CD4-positive, alpha-beta memory T cell (primary cell): ENCODE measurements at regions not wholly inside any gene's neighbourhood (a gene's known extent, or its start where the extent isn't known, plus 50 kb on each side); places are given as distances from the start of the nearest gene placed in this dataset.
A peak's percentile ranks its signal among the peaks of the same experiment; 100 is the strongest.

Experiments
- CTCF ChIA-PET: fragments of 350-600 bp; sonication (Branson Sonifier 250); formaldehyde crosslinking; loops from one replicate; lab custom pipeline; 2021; ENCODE audit warnings: inconsistent platforms; ENCODE audit not compliant: partially characterized antibody; lab: Charles Lee
- POLR2A ChIA-PET: fragments of 350-600 bp; sonication (Branson Sonifier 250); formaldehyde crosslinking; loops from one replicate; lab custom pipeline; 2021; ENCODE audit not compliant: partially characterized antibody; lab: Charles Lee
- DNase-seq, 5 donors: peaks; one replicate each; pipeline versions ENCODE4 v3.0.0 to v3.0.0-alpha.2; 2020 to 2022; ENCODE audit warnings: mixed read lengths in 1 of 5
- H3K27ac ChIP-seq: one replicate; pipeline ENCODE4 v1.7.0; 2013; ENCODE audit warnings: low read depth, low read length
- H3K27me3 ChIP-seq: 2 replicates; pipeline ENCODE4 v1.7.0; 2013; ENCODE audit warnings: mild to moderate bottlenecking, low read length, moderate library complexity; ENCODE audit not compliant: insufficient read depth
- H3K36me3 ChIP-seq: 2 replicates; pipeline ENCODE4 v1.7.0; 2013; ENCODE audit warnings: mild to moderate bottlenecking, low read length, moderate library complexity; ENCODE audit not compliant: insufficient read depth
- H3K4me1 ChIP-seq: 2 replicates; pipeline ENCODE4 v1.7.0; 2013; ENCODE audit warnings: mild to moderate bottlenecking, low read length, moderate library complexity; ENCODE audit not compliant: insufficient read depth
- H3K4me3 ChIP-seq, 2 donors: one replicate each; pipeline ENCODE4 v1.7.0; 2013; ENCODE audit warnings: low read length in 2 of 2, mild to moderate bottlenecking in 1 of 2
- H3K9me3 ChIP-seq, 2 donors: one replicate each; pipeline ENCODE4 v1.7.0; 2013; ENCODE audit warnings: low read length in 2 of 2, control low read depth in 1 of 2; ENCODE audit not compliant: control insufficient read depth in 1 of 2
- H3K27ac Mint-ChIP-seq, 7 donors: one replicate each; pipeline ENCODE4 v1.8.0; 2020 to 2021; ENCODE audit warnings: mixed read lengths in 7 of 7, mild to moderate bottlenecking in 6 of 7, inconsistent platforms in 3 of 7, moderate library complexity in 3 of 7
- H3K27me3 Mint-ChIP-seq, 2 donors: one replicate each; pipeline ENCODE4 v1.8.0; 2020 to 2021; ENCODE audit warnings: mixed read lengths in 2 of 2
- H3K36me3 Mint-ChIP-seq, 2 donors: one replicate each; pipeline ENCODE4 v1.8.0; 2020 to 2021; ENCODE audit warnings: mixed read lengths in 2 of 2, inconsistent platforms in 1 of 2, mild to moderate bottlenecking in 1 of 2
- H3K4me1 Mint-ChIP-seq, 4 donors: one replicate each; pipeline ENCODE4 v1.8.0; 2020 to 2021; ENCODE audit warnings: mixed read lengths in 4 of 4, mild to moderate bottlenecking in 1 of 4
- H3K4me3 Mint-ChIP-seq, 8 donors: one replicate each; pipeline ENCODE4 v1.8.0; 2020 to 2021; ENCODE audit warnings: mixed read lengths in 8 of 8, mild to moderate bottlenecking in 7 of 8, moderate library complexity in 6 of 8, inconsistent platforms in 3 of 8
- H3K9me3 Mint-ChIP-seq, 8 donors: one replicate each; pipeline ENCODE4 v1.8.0; 2020 to 2021; ENCODE audit warnings: mixed read lengths in 8 of 8, mild to moderate bottlenecking in 5 of 8, inconsistent platforms in 3 of 8, moderate library complexity in 1 of 8
- intact Hi-C: fragments of 100-400 bp; cut with micrococcal nuclease; formaldehyde crosslinking; loops from one replicate; pipeline ENCODE4 v1.15.1; 2023

DNA sequence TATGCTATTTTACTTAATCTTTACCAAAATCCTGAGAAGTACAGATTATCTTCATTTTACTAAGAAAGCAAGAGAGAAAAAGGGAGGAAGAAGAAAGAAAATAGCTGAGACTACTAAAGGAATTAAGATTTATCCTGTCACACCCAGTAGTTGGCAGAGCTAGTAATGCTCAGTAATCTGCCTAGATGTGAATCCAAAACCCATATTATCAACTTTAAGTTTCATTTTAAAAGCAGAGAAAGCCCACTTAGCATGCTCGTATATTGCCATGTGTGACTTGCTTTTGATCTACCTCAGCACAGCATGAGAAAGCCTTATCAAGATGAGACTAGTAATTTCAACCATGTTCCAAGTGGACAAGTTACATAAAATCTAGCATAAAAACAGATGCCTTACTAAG, 451.5 kb downstream of the TENT5A start:
- Histone ChIP-seq H3K36me3 (no peaks in the 10 kb centered on the region), H3K27ac (no peak overlapping the region), H3K9me3 (no peaks in the 10 kb centered on the region), H3K4me3 (no peak overlapping the region), H3K4me1 (no peaks in the 10 kb centered on the region), H3K27me3 (no peaks in the 10 kb centered on the region)
- H3K27me3 Mint-ChIP-seq: no peaks in the 10 kb centered on the region
- ChIA-PET POLR2A (no interaction called here), CTCF (no interaction called here)
- H3K4me1 Mint-ChIP-seq: no peaks in the 10 kb centered on the region
- no peaks in the 10 kb centered on the region for H3K36me3 Mint-ChIP-seq
- intact Hi-C loops: no loop called here
- peaks cover 0 to 4% (median 0%) of the 10 kb centered on the region in 8 donors for H3K9me3 Mint-ChIP-seq
- DNase-seq: no peak
- no peak overlapping the region for H3K27ac Mint-ChIP-seq
- no peak overlapping the region for H3K4me3 Mint-ChIP-seq

DNA sequence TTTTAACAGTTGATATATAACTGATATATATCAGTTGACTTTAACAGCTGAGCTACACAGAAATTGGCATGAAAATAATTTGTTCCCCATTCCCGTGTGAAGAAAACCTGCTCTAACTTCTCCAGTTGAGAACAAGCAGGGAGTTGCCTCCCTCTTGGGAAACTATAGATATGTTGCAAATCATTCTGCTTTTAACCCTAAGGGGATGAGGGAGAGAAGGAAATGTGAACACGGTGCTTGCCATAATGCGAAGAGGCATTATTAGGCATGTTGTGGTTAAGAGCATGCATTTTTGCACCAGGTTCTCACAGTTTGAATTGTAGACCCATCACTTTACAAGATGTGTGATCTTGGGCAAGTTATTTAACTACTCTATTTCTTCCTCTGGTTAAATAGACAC, 453.7 kb downstream of the TENT5A start:
- no peak for DNase-seq
- Mint-ChIP-seq H3K9me3 (peaks cover 0 to 4% (median 0%) of the 10 kb centered on the region in 8 donors), H3K27ac (no peak overlapping the region), H3K4me1 (no peaks in the 10 kb centered on the region), H3K27me3 (no peaks in the 10 kb centered on the region), H3K4me3 (no peak overlapping the region), H3K36me3 (no peaks in the 10 kb centered on the region)
- Histone ChIP-seq H3K36me3 (no peaks in the 10 kb centered on the region), H3K27ac (no peak overlapping the region), H3K4me3 (no peak overlapping the region), H3K27me3 (no peaks in the 10 kb centered on the region), H3K9me3 (no peaks in the 10 kb centered on the region), H3K4me1 (no peaks in the 10 kb centered on the region)
- intact Hi-C loops: no loop called here
- CTCF ChIA-PET: no interaction called here
- POLR2A ChIA-PET: no interaction called here

DNA sequence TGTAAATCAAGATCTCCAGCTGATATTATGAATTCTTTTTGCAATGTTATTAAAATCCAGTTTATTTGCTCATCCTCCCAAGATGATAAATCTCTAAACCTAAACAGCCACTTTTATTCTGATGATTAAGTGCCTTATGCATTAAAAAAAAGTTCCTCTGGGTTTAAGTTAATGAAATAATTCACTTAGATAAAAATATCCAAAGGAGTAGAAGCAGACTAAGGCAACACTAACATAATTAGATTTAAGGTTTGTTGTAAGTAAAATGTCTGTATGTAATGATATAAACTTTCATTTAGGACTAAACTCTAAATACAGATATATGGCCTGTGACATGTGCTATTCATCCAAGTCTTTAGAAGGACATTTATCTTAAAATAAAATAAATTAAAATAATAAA, 457.2 kb downstream of the TENT5A start:
- H3K9me3 Mint-ChIP-seq: peaks cover 0 to 4% (median 0%) of the 10 kb centered on the region in 8 donors
- ChIA-PET POLR2A (no interaction called here), CTCF (no interaction called here)
- H3K4me1 ChIP-seq: no peaks in the 10 kb centered on the region
- no peaks in the 10 kb centered on the region for H3K36me3 ChIP-seq
- no peaks in the 10 kb centered on the region for H3K27me3 ChIP-seq
- H3K4me3 Mint-ChIP-seq: no peak overlapping the region
- no peak overlapping the region for H3K4me3 ChIP-seq
- intact Hi-C loops: no loop called here
- no peaks in the 10 kb centered on the region for H3K27me3 Mint-ChIP-seq
- no peak overlapping the region for H3K27ac ChIP-seq
- H3K36me3 Mint-ChIP-seq: no peaks in the 10 kb centered on the region
- H3K9me3 ChIP-seq: no peaks in the 10 kb centered on the region
- no peaks in the 10 kb centered on the region for H3K4me1 Mint-ChIP-seq
- no peak for DNase-seq
- no peak overlapping the region for H3K27ac Mint-ChIP-seq

DNA sequence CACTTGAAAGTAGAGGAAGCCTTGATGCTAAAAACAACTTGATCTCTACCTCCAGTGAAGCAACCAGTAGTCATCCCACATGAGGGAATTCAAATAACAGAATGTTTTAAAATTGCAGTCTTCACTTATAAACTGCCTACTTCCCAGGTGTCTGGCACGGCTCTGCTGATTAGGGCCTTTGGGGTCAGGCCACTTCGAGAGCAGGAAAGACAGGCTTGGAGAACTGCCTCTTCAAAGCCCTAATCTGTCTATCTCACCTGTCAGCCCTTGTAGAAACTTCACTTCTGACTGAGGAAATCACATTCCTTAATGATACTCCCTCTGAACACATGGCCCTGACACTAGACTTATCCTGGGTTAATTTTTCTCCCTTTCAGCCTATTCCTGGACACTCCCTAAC, 458.6 kb downstream of the TENT5A start:
- no peak overlapping the region for H3K4me3 Mint-ChIP-seq
- Histone ChIP-seq H3K4me1 (no peaks in the 10 kb centered on the region), H3K27ac (no peak overlapping the region), H3K4me3 (no peak overlapping the region), H3K27me3 (no peaks in the 10 kb centered on the region), H3K9me3 (no peaks in the 10 kb centered on the region), H3K36me3 (no peaks in the 10 kb centered on the region)
- H3K4me1 Mint-ChIP-seq: no peaks in the 10 kb centered on the region
- ChIA-PET POLR2A (no interaction called here), CTCF (no interaction called here)
- H3K36me3 Mint-ChIP-seq: no peaks in the 10 kb centered on the region
- DNase-seq: no peak
- H3K27me3 Mint-ChIP-seq: no peaks in the 10 kb centered on the region
- intact Hi-C loops: no loop called here
- H3K27ac Mint-ChIP-seq: no peak overlapping the region
- peaks cover 0 to 4% (median 0%) of the 10 kb centered on the region in 8 donors for H3K9me3 Mint-ChIP-seq

DNA sequence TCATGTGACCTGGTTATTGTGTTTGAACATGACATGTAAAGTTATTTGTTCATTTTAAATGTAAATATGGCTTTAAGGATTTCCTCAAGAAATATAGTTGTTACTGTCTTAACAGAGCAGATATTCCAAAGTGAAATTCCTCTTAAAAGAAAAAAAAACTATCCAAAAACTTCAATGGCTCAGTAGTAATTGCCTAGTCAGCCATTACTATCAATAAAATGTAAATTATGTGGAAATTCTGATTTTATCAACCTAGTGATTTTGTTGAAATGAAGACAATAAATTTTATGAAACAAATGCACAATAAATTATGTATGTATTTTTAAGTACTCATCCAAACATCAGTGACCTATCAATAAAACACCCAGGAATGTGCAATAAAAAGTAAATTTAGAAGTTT, 463.3 kb downstream of the TENT5A start:
- Mint-ChIP-seq H3K36me3 (no peaks in the 10 kb centered on the region), H3K4me1 (no peaks in the 10 kb centered on the region), H3K9me3 (peaks cover 0 to 5% (median 1%) of the 10 kb centered on the region in 8 donors), H3K27me3 (no peaks in the 10 kb centered on the region), H3K4me3 (no peak overlapping the region), H3K27ac (no peak overlapping the region)
- H3K4me3 ChIP-seq: no peak overlapping the region
- intact Hi-C loops: no loop called here
- no peaks in the 10 kb centered on the region for H3K36me3 ChIP-seq
- H3K27me3 ChIP-seq: no peaks in the 10 kb centered on the region
- POLR2A ChIA-PET: no interaction called here
- no peak overlapping the region for H3K27ac ChIP-seq
- no peaks in the 10 kb centered on the region for H3K4me1 ChIP-seq
- DNase-seq: no peak
- H3K9me3 ChIP-seq: no peaks in the 10 kb centered on the region
- CTCF ChIA-PET: no interaction called here

DNA sequence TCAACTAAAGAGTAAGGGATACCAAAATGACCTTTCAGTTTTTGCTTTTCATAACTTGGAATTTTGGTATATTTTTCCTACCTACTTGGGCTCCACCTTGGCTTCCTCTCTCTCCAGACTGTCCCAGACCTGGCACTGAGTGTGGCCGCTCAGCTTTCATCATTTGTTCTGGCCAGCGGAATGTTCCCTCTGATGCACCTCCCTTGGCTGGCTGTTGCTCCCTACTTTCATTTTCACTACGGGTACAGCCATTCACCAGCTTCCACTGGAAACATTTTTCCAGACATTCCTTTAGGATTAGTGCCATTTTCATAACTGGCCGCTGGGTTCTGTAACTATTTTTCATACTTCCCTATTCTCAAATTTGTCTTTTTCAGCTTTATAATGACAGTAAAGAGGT, 487.4 kb downstream of the TENT5A start:
- CTCF ChIA-PET: no interaction called here
- H3K27ac Mint-ChIP-seq: no peak overlapping the region

DNA sequence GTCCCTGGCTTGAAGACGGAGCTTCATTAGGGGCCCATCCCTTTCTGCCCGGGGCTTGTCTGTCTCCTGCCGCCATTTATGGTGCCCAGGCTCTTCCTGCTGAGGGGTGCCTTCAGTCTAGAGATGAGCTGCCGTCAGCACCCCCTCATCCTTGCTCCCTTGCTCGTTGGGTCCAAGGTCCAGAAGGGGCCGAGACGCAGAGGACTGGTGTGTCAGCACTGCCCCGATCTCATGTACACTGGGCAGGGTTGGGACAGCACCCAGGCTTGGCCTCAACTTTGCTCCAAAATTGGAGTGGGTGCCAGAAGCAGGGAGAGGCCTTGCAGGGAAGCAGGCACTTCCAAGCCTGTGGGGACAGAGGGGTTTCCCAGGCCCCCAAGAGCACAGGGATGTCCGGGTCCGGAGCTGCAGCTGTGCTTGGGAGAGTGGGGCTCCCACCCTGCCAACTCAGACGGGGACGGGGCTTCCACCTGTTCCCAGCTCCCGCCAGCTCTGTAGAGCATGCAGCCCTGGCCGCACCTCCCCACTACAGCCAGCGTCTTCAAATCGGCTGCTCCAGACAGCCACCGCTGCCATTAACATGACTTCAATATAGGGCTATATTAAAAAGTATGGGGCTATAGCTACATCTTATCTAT, 488.8 kb downstream of the TENT5A start:
- intact Hi-C loops: no loop called here
- Histone ChIP-seq H3K36me3 (no peaks in the 10 kb centered on the region), H3K9me3 (no peaks in the 10 kb centered on the region), H3K4me1 (no peaks in the 10 kb centered on the region), H3K4me3 (no peak overlapping the region), H3K27ac (no peak overlapping the region), H3K27me3 (no peaks in the 10 kb centered on the region)
- Mint-ChIP-seq H3K27me3 (no peaks in the 10 kb centered on the region), H3K4me3 (no peak overlapping the region), H3K9me3 (peaks cover 0 to 10% (median 4%) of the 10 kb centered on the region in 8 donors), H3K36me3 (no peaks in the 10 kb centered on the region), H3K4me1 (no peaks in the 10 kb centered on the region), H3K27ac (no peak overlapping the region)
- peak in 1 of 5 donors; percentile 26 for DNase-seq
- ChIA-PET CTCF (no interaction called here), POLR2A (no interaction called here)

More for the DNA sequence above, 487.4 kb downstream of the TENT5A start:
- no peaks in the 10 kb centered on the region for H3K36me3 Mint-ChIP-seq
- no peak for DNase-seq
- no peaks in the 10 kb centered on the region for H3K9me3 ChIP-seq
- no peak overlapping the region for H3K4me3 ChIP-seq
- intact Hi-C loops: no loop called here
- no peaks in the 10 kb centered on the region for H3K4me1 Mint-ChIP-seq
- H3K27me3 Mint-ChIP-seq: no peaks in the 10 kb centered on the region
- no peaks in the 10 kb centered on the region for H3K4me1 ChIP-seq
- POLR2A ChIA-PET: no interaction called here
- no peak overlapping the region for H3K4me3 Mint-ChIP-seq
- H3K27me3 ChIP-seq: no peaks in the 10 kb centered on the region
- no peak overlapping the region for H3K27ac ChIP-seq
- no peaks in the 10 kb centered on the region for H3K36me3 ChIP-seq
- peaks cover 0 to 11% (median 4%) of the 10 kb centered on the region in 8 donors for H3K9me3 Mint-ChIP-seq

DNA sequence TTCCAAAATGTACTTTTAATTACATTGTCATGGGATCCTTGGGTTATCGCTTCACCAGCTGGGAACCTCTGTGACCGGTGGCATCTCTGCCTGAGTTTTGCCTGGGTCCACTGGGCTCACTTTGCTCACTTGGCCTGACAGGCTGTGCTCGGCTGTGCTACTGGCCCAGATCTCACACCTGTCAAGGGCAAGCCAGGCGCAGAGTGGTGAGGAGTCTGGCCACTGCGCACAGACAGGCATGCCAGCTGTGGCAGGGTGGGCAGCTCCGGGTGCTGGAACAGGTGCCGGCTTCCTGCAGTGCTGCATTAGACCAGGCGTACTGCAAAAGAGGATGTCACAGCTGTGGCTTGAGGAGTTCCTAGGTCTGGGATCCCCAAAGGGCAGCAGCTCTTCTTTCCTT, 489.8 kb downstream of the TENT5A start:
- H3K4me3 ChIP-seq: no peak overlapping the region
- CTCF ChIA-PET: no interaction called here
- no peaks in the 10 kb centered on the region for H3K4me1 ChIP-seq
- POLR2A ChIA-PET: no interaction called here
- no peak overlapping the region for H3K27ac Mint-ChIP-seq
- H3K27ac ChIP-seq: no peak overlapping the region
- H3K27me3 Mint-ChIP-seq: no peaks in the 10 kb centered on the region
- no peak overlapping the region for H3K4me3 Mint-ChIP-seq
- H3K36me3 Mint-ChIP-seq: no peaks in the 10 kb centered on the region
- no peaks in the 10 kb centered on the region for H3K27me3 ChIP-seq
- peaks cover 0 to 13% (median 8%) of the 10 kb centered on the region in 8 donors for H3K9me3 Mint-ChIP-seq
- no peaks in the 10 kb centered on the region for H3K4me1 Mint-ChIP-seq
- no peaks in the 10 kb centered on the region for H3K36me3 ChIP-seq
- intact Hi-C loops: no loop called here
- no peaks in the 10 kb centered on the region for H3K9me3 ChIP-seq
- DNase-seq: peak in 1 of 5 donors; percentile 11
